OCI-LY3 (cell line): ENCODE measurements at regions not wholly inside any gene's neighbourhood (a gene's known extent, or its start where the extent isn't known, plus 50 kb on each side); places are given as distances from the start of the nearest gene placed in this dataset.

ENCODE experiments used
- H2AFZ ChIP-seq: fragments of 200-600, 300-600 bp; shearing (Covaris generic); 2 replicates; pipeline ENCODE4 v1.6.0; 2014; ENCODE audit warnings: antibody characterized with exemption, low read depth, low read length
- H3K27ac ChIP-seq: fragments of 200-600, 300-600 bp; sonication (generic); 2 replicates; pipeline ENCODE4 v1.5.1; 2014; ENCODE audit warnings: mild to moderate bottlenecking, low read length, moderate library complexity, mixed read lengths
- H3K27me3 ChIP-seq: fragments of 200-600, 300-600 bp; sonication (generic); 2 replicates; pipeline ENCODE4 v1.6.1; 2014; ENCODE audit warnings: low read depth, low read length, mixed read lengths
- H3K36me3 ChIP-seq: fragments of 200-600, 300-600 bp; sonication (generic); replicated peaks from 2 replicates; pipeline ENCODE3; 2014; ENCODE audit warnings: low read depth, low read length, mixed read lengths
- H3K4me1 ChIP-seq: fragments of 300-600, 200-600 bp; sonication (generic); 2 replicates; pipeline ENCODE4 v1.6.1; 2014; ENCODE audit warnings: low read length, mixed read lengths
- H3K4me2 ChIP-seq: fragments of 200-600, 300-600 bp; sonication (generic); 2 replicates; pipeline ENCODE4 v1.6.1; 2014; ENCODE audit warnings: low read length, mixed read lengths
- H3K4me3 ChIP-seq: fragments of 300-600, 200-600 bp; sonication (generic); 2 replicates; pipeline ENCODE4 v1.5.1; 2014; ENCODE audit warnings: antibody characterized with exemption, mild to moderate bottlenecking, low read length, moderate library complexity
- H3K79me2 ChIP-seq: fragments of 300-600, 200-600 bp; shearing (Covaris generic); 2 replicates; pipeline ENCODE4 v1.6.1; 2014; ENCODE audit warnings: mild to moderate bottlenecking, low read length, mixed read lengths
- H3K9ac ChIP-seq: fragments of 300-600, 200-600 bp; shearing (Covaris generic); 2 replicates; pipeline ENCODE4 v1.6.0; 2014; ENCODE audit warnings: mild to moderate bottlenecking, low read length, moderate library complexity
- H3K9me3 ChIP-seq: fragments of 200-600, 300-600 bp; shearing (Covaris generic); 2 replicates; pipeline ENCODE4 v1.6.1; 2014; ENCODE audit warnings: low read length, mixed read lengths; ENCODE audit not compliant: insufficient read depth
- H4K20me1 ChIP-seq: fragments of 200-600, 300-600 bp; sonication (generic); 2 replicates; pipeline ENCODE4 v1.6.1; 2016; ENCODE audit warnings: low read length, mixed read lengths; ENCODE audit not compliant: insufficient read depth
- CTCF ChIP-seq: fragments of 200-600, 300-600 bp; sonication (generic); IDR thresholded peaks from 2 replicates; pipeline ENCODE4 v1.5.1; 2014; ENCODE audit warnings: antibody characterized with exemption, low read length, low read depth
- EZH2phosphoT487 ChIP-seq: fragments of 200-600 bp; shearing (Covaris generic); IDR thresholded peaks from 2 replicates; pipeline ENCODE4 v1.6.1; 2018; ENCODE audit warnings: antibody characterized with exemption, mixed run types, low read depth

GRCh38 chr2:145025382-145025781, 505.5 kb upstream of the ZEB2 start:
- no peak overlapping the region for H3K4me3 ChIP-seq
- H3K27me3 ChIP-seq: no peaks in the 10 kb centered on the region
- no peak overlapping the region for H3K27ac ChIP-seq
- H3K9me3 ChIP-seq: no peaks in the 10 kb centered on the region
- TF ChIP-seq CTCF (no peak), EZH2phosphoT487 (no peak)
- H3K36me3 ChIP-seq: no peaks in the 10 kb centered on the region
- H3K9ac ChIP-seq: no peak overlapping the region
- H4K20me1 ChIP-seq: no peaks in the 10 kb centered on the region
- H3K4me1 ChIP-seq: no peaks in the 10 kb centered on the region
- no peak overlapping the region for H3K4me2 ChIP-seq
- H3K79me2 ChIP-seq: no peaks in the 10 kb centered on the region
- H2AFZ ChIP-seq: no peak overlapping the region

GRCh38 chr2:145023334-145023934, 503.5 kb upstream of the ZEB2 start:
- no peaks in the 10 kb centered on the region for H3K9me3 ChIP-seq
- no peak overlapping the region for H3K27ac ChIP-seq
- no peaks in the 10 kb centered on the region for H3K27me3 ChIP-seq
- H3K79me2 ChIP-seq: no peaks in the 10 kb centered on the region
- H3K4me1 ChIP-seq: no peaks in the 10 kb centered on the region
- H4K20me1 ChIP-seq: no peaks in the 10 kb centered on the region
- H3K4me3 ChIP-seq: no peak overlapping the region
- H3K36me3 ChIP-seq: no peaks in the 10 kb centered on the region
- H2AFZ ChIP-seq: no peak overlapping the region
- TF ChIP-seq EZH2phosphoT487 (no peak), CTCF (no peak)
- no peak overlapping the region for H3K9ac ChIP-seq
- no peak overlapping the region for H3K4me2 ChIP-seq

GRCh38 chr2:145022666-145023333, 502.9 kb upstream of the ZEB2 start:
- no peaks in the 10 kb centered on the region for H3K4me1 ChIP-seq
- H2AFZ ChIP-seq: no peak overlapping the region
- H3K79me2 ChIP-seq: no peaks in the 10 kb centered on the region
- no peak overlapping the region for H3K27ac ChIP-seq
- TF ChIP-seq EZH2phosphoT487 (no peak), CTCF (no peak)
- H3K9ac ChIP-seq: no peak overlapping the region
- no peaks in the 10 kb centered on the region for H3K36me3 ChIP-seq
- H4K20me1 ChIP-seq: no peaks in the 10 kb centered on the region
- no peak overlapping the region for H3K4me3 ChIP-seq
- H3K9me3 ChIP-seq: no peaks in the 10 kb centered on the region
- no peak overlapping the region for H3K4me2 ChIP-seq
- H3K27me3 ChIP-seq: no peaks in the 10 kb centered on the region

GRCh38 chr2:145021962-145022665, 502.2 kb upstream of the ZEB2 start:
- TF ChIP-seq CTCF (no peak), EZH2phosphoT487 (no peak)
- Histone ChIP-seq H3K27me3 (no peaks in the 10 kb centered on the region), H3K9me3 (no peaks in the 10 kb centered on the region), H3K4me2 (no peak overlapping the region), H3K4me1 (no peaks in the 10 kb centered on the region), H2AFZ (no peak overlapping the region), H4K20me1 (no peaks in the 10 kb centered on the region), H3K79me2 (no peaks in the 10 kb centered on the region), H3K27ac (no peak overlapping the region), H3K4me3 (no peak overlapping the region), H3K36me3 (no peaks in the 10 kb centered on the region), H3K9ac (no peak overlapping the region)
